HCT116 (cell line): ENCODE measurements at regions not wholly inside any gene's neighbourhood (a gene's known extent, or its start where the extent isn't known, plus 50 kb on each side); places are given as distances from the start of the nearest gene placed in this dataset.

Experiments
- ATAC-seq: fragments of 200-7000 bp; cut with Tn5 transposase; 2 replicates; pipeline ENCODE4 v1.9.1; 2020; ENCODE audit warnings: mild to moderate bottlenecking, moderate library complexity
- BruUV-seq: library from RNA; stranded (reverse); fragments of 400-500 nt; replicated peaks from 2 replicates; lab custom pipeline; 2021; lab: Mats Ljungman, UMichigan
- CTCF ChIA-PET: fragments of 300-600 bp; sonication (Branson Sonifier 250); formaldehyde crosslinking; loops from one replicate; lab custom pipeline; 2021; ENCODE audit warnings: antibody characterized with exemption; lab: Charles Lee
- POLR2A ChIA-PET: fragments of 300-600, 350-600 bp; sonication (Branson Sonifier 250); formaldehyde crosslinking; loops from one replicate; lab custom pipeline; 2021; ENCODE audit warnings: antibody characterized with exemption; lab: Charles Lee
- RAD21 ChIA-PET, 2 experiments: fragments of 300-600 bp; sonication (Branson Sonifier 250); formaldehyde crosslinking; loops; one replicate each; lab custom pipeline; 2023; ENCODE audit warnings: low total read pairs in 2 of 2; ENCODE audit not compliant: uncharacterized antibody in 2 of 2, unreplicated experiment in 2 of 2, low non-redundant PET in 1 of 2; lab: Charles Lee
- DNase-seq: peaks from one replicate; pipeline ENCODE4 v3.0.0-alpha.2; 2010; ENCODE audit warnings: low read depth, low spot score
- H2AFZ ChIP-seq: fragments of 200-600 bp; shearing (Covaris generic), sonication (generic); 2 replicates; pipeline ENCODE4 v1.6.1; 2017; ENCODE audit warnings: low read depth, mixed run types, mixed read lengths, antibody characterized with exemption, low read length; ENCODE audit not compliant: poor library complexity, severe bottlenecking
- H3K27ac ChIP-seq: 2 replicates; pipeline ENCODE4 v1.5.1; 2012; ENCODE audit warnings: low read depth, low read length
- H3K27me3 ChIP-seq: fragments of 200-600 bp; sonication (generic); 2 replicates; pipeline ENCODE4 v1.6.1; 2016; ENCODE audit warnings: mixed run types, low read length, mixed read lengths; ENCODE audit not compliant: insufficient read depth
- H3K36me3 ChIP-seq, 2 experiments: fragments of 200-500 bp in 1 of 2; fragments of 200-600 bp in 1 of 2; sonication (Bioruptor generic) in 1 of 2; sonication (generic) in 1 of 2; 2 replicates each; pipeline versions ENCODE4 v1.5.1 to v1.6.1; 2014 to 2016; ENCODE audit warnings: low read length in 2 of 2, inconsistent platforms in 1 of 2, mixed read lengths in 1 of 2, mixed run types in 1 of 2; ENCODE audit not compliant: insufficient read depth in 2 of 2, control insufficient read depth in 1 of 2
- H3K4me1 ChIP-seq, 2 experiments: fragments of 200-600 bp in 1 of 2; sonication (generic) in 1 of 2; 2 replicates each; pipeline versions ENCODE4 v1.5.1 to v1.6.1; 2012 to 2017; ENCODE audit warnings: low read length in 2 of 2, inconsistent platforms in 1 of 2, mild to moderate bottlenecking in 1 of 2, mixed read lengths in 1 of 2, mixed run types in 1 of 2, moderate library complexity in 1 of 2; ENCODE audit not compliant: insufficient read depth in 2 of 2, control insufficient read depth in 1 of 2
- H3K4me2 ChIP-seq: fragments of 200-600 bp; sonication (generic); 2 replicates; pipeline ENCODE4 v1.6.1; 2017; ENCODE audit warnings: mixed run types, low read length, mixed read lengths
- H3K4me3 ChIP-seq, 2 experiments: fragments of 200-600 bp in 1 of 2; sonication (generic) in 1 of 2; replicated peaks in 1 of 2; 2 replicates each; pipeline ENCODE4 v1.5.1; 2011 to 2016; ENCODE audit warnings: low read length in 2 of 2, control low read depth in 1 of 2, low read depth in 1 of 2, mild to moderate bottlenecking in 1 of 2, mixed read lengths in 1 of 2, mixed run types in 1 of 2
- H3K79me2 ChIP-seq: fragments of 200-600 bp; sonication (generic); 2 replicates; pipeline ENCODE4 v1.6.1; 2017; ENCODE audit warnings: mild to moderate bottlenecking, mixed run types, low read length, moderate library complexity, mixed read lengths; ENCODE audit not compliant: insufficient read depth
- H3K9ac ChIP-seq: fragments of 200-600 bp; sonication (generic); 2 replicates; pipeline ENCODE4 v1.6.1; 2016; ENCODE audit warnings: low read length, mixed read lengths
- H3K9me2 ChIP-seq: fragments of 200-600 bp; sonication (generic), shearing (Covaris generic); 2 replicates; pipeline ENCODE4 v1.6.1; 2017; ENCODE audit warnings: mixed run types, mild to moderate bottlenecking, moderate library complexity; ENCODE audit not compliant: insufficient read depth
- H3K9me3 ChIP-seq, 2 experiments: fragments of 200-500 bp in 1 of 2; fragments of 200-600 bp in 1 of 2; sonication (Bioruptor generic) in 1 of 2; sonication (generic) in 1 of 2; 2 replicates each; pipeline ENCODE4 v1.6.1; 2014 to 2017; ENCODE audit warnings: low read length in 2 of 2, mixed read lengths in 2 of 2, inconsistent platforms in 1 of 2, low read depth in 1 of 2, mild to moderate bottlenecking in 1 of 2, mixed run types in 1 of 2, moderate library complexity in 1 of 2; ENCODE audit not compliant: control insufficient read depth in 1 of 2, insufficient read depth in 1 of 2
- H4K20me1 ChIP-seq: fragments of 200-600 bp; sonication (generic), shearing (Covaris generic); 2 replicates; pipeline ENCODE4 v1.6.1; 2017; ENCODE audit warnings: mixed run types, mild to moderate bottlenecking, moderate library complexity; ENCODE audit not compliant: insufficient read depth
- EGR1 ChIP-seq: IDR thresholded peaks from 2 replicates; pipeline ENCODE4 v1.6.1; 2012; ENCODE audit warnings: low read depth
- POLR2A ChIP-seq: IDR thresholded peaks from 2 replicates; pipeline ENCODE4 v1.7.0; 2011; ENCODE audit warnings: borderline replicate concordance; ENCODE audit not compliant: insufficient read depth, insufficient read length; ENCODE audit errors: extremely low read depth
- POLR2AphosphoS5 ChIP-seq: IDR thresholded peaks from 2 replicates; pipeline ENCODE4 v1.6.1; 2011; ENCODE audit warnings: mild to moderate bottlenecking, low read depth, low read length, moderate library complexity
- SRF ChIP-seq: IDR thresholded peaks from 2 replicates; pipeline ENCODE4 v1.6.1; 2012; ENCODE audit warnings: low read depth
- TCF7L2 ChIP-seq: IDR thresholded peaks from 2 replicates; pipeline ENCODE4 v1.7.0; 2011; ENCODE audit warnings: borderline replicate concordance, inconsistent platforms; ENCODE audit not compliant: insufficient read depth, insufficient read length; ENCODE audit errors: extremely low read depth
- YY1 ChIP-seq: IDR thresholded peaks from 2 replicates; pipeline ENCODE4 v1.6.1; 2011; ENCODE audit warnings: low read length, low read depth, moderate library complexity, mild to moderate bottlenecking; ENCODE audit not compliant: insufficient replicate concordance; ENCODE audit errors: extremely low read depth
- ZNF274 ChIP-seq: fragments of 200-500 bp; sonication (Bioruptor generic); IDR thresholded peaks from 2 replicates; pipeline ENCODE4 v1.6.1; 2014; ENCODE audit warnings: mild to moderate bottlenecking, low read depth, low read length, inconsistent platforms
- intact Hi-C: fragments of 100-400 bp; cut with micrococcal nuclease; formaldehyde crosslinking; loops from 2 replicates; pipeline ENCODE4 v1.10.0; 2022
- TF ChIP-seq, protein P1 (sequence below): IDR thresholded peaks from 2 replicates; pipeline ENCODE4 v1.6.1; 2011; ENCODE audit warnings: mild to moderate bottlenecking, low read length, moderate library complexity; ENCODE audit not compliant: insufficient replicate concordance; ENCODE audit errors: extremely low read depth
- TF ChIP-seq, protein P2 (sequence below), 3 experiments: fragments of 200-600 bp in 1 of 3; sonication (generic) in 1 of 3; IDR thresholded peaks in 2 of 3; conservative IDR thresholded peaks in 1 of 3; 2 replicates each; pipeline ENCODE4 v1.5.1; 2012 to 2017; ENCODE audit warnings: low read depth in 2 of 3, low read length in 2 of 3, antibody characterized with exemption in 1 of 3, borderline replicate concordance in 1 of 3, control low read depth in 1 of 3, mild to moderate bottlenecking in 1 of 3, mixed read lengths in 1 of 3, mixed run types in 1 of 3, moderate library complexity in 1 of 3; ENCODE audit not compliant: insufficient read depth in 1 of 3

DNA sequence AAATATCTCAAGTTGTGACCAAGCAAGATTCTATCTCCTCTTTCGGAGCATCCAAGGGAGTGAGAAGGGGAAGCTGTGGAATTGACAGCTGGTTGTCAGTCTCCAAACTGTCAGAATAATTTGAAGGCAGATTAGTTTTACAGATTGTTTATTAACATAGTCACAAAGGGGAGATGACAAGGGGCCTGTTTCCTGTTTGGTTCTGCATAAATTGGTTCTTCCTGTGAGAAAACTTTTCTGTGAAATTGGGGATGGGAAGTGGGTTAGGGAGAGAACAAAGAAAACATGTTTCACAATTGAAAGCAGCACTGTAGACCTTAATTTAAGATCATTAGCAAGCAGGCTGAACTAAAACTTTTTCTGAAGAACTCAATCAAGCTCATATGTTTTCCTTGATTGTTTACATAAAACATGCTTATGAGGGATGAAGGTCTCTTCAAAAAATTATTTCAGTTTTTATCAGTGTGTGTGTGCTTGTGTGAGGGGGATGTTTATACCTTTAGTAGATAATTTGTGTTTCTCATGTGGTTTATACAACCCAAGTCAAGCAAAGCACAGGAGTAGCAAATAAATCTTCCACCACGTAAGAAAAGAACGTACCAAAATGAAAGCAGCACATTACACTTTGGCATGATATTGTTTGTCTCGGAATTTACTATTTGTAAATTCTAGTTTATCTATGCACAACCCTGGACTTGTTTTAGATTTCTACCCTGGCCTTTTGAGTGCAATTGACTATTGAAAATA lies 604.9 kb upstream of the CDH2 start:
- no TSS peak for BruUV-seq
- Histone ChIP-seq H3K4me3 (no peak overlapping the region), H3K4me1 (no peaks in the 10 kb centered on the region), H3K9me2 (no peaks in the 10 kb centered on the region), H3K9ac (no peak overlapping the region), H2AFZ (no peak overlapping the region), H3K36me3 (no peaks in the 10 kb centered on the region), H3K4me2 (no peak overlapping the region), H3K9me3 (no peaks in the 10 kb centered on the region), H3K79me2 (no peaks in the 10 kb centered on the region), H3K27me3 (no peaks in the 10 kb centered on the region), H3K27ac (no peak overlapping the region), H4K20me1 (no peaks in the 10 kb centered on the region)
- TF ChIP-seq ZNF274 (no peak), SRF (no peak), TCF7L2 (no peak), POLR2AphosphoS5 (no peak), POLR2A (no peak), EGR1 (no peak), YY1 (no peak)
- TF ChIP-seq, protein P1, sequence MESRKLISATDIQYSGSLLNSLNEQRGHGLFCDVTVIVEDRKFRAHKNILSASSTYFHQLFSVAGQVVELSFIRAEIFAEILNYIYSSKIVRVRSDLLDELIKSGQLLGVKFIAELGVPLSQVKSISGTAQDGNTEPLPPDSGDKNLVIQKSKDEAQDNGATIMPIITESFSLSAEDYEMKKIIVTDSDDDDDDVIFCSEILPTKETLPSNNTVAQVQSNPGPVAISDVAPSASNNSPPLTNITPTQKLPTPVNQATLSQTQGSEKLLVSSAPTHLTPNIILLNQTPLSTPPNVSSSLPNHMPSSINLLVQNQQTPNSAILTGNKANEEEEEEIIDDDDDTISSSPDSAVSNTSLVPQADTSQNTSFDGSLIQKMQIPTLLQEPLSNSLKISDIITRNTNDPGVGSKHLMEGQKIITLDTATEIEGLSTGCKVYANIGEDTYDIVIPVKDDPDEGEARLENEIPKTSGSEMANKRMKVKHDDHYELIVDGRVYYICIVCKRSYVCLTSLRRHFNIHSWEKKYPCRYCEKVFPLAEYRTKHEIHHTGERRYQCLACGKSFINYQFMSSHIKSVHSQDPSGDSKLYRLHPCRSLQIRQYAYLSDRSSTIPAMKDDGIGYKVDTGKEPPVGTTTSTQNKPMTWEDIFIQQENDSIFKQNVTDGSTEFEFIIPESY = no peak
- TF ChIP-seq, protein P2, sequence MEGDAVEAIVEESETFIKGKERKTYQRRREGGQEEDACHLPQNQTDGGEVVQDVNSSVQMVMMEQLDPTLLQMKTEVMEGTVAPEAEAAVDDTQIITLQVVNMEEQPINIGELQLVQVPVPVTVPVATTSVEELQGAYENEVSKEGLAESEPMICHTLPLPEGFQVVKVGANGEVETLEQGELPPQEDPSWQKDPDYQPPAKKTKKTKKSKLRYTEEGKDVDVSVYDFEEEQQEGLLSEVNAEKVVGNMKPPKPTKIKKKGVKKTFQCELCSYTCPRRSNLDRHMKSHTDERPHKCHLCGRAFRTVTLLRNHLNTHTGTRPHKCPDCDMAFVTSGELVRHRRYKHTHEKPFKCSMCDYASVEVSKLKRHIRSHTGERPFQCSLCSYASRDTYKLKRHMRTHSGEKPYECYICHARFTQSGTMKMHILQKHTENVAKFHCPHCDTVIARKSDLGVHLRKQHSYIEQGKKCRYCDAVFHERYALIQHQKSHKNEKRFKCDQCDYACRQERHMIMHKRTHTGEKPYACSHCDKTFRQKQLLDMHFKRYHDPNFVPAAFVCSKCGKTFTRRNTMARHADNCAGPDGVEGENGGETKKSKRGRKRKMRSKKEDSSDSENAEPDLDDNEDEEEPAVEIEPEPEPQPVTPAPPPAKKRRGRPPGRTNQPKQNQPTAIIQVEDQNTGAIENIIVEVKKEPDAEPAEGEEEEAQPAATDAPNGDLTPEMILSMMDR (IDR thresholded peaks at IDR 0.05 in 2 of 3, conservative IDR thresholded peaks at IDR 0.05 in 1 of 3; ENCODE audit: borderline replicate concordance in 1 of 3, insufficient read depth in 1 of 3, low read depth in 2 of 3, low read length in 2 of 3) = no peak
- CTCF ChIA-PET = no interaction called here
- RAD21 ChIA-PET = no interaction called here
- DNase-seq = no peak
- intact Hi-C loops = no loop called here
- POLR2A ChIA-PET = no interaction called here
- ATAC-seq = no peak
